HG03521 (cell line): ENCODE measurements at regions not wholly inside any gene's neighbourhood (a gene's known extent, or its start where the extent isn't known, plus 50 kb on each side); places are given as distances from the start of the nearest gene placed in this dataset.
"Not testable (repeated sequence)": the region's sequence is repeated elsewhere in the genome, so short reads cannot be mapped to it uniquely, and the experiment has no call there.

Experiments used
- ATAC-seq: cut with Tn5 transposase; IDR thresholded peaks from one replicate; pipeline ENCODE4 v1.9.1; 2021; ENCODE audit warnings: mild to moderate bottlenecking, moderate library complexity; ENCODE audit not compliant: unreplicated experiment

- ATAC-seq, result peak; percentile 38
Observed at GRCh38 chr6:137707590-137708360, 159.3 kb upstream of the TNFAIP3 start.

GRCh38 chr6:137708481-137708880 is 158.6 kb upstream of the TNFAIP3 start:
- ATAC-seq, result no peak

- ATAC-seq, result no peak
Observed at GRCh38 chr6:137709424-137710236, 157.4 kb upstream of the TNFAIP3 start.

- ATAC-seq, result no peak
Observed at GRCh38 chr6:137711972-137712371, 155.1 kb upstream of the TNFAIP3 start.

GRCh38 chr6:137712587-137712986 is 154.5 kb upstream of the TNFAIP3 start:
- no peak for ATAC-seq

GRCh38 chr6:137715589-137716045 is 151.4 kb upstream of the TNFAIP3 start:
- no peak for ATAC-seq

- ATAC-seq, result no peak
Observed at GRCh38 chr6:137717074-137718073, 149.7 kb upstream of the TNFAIP3 start.

- ATAC-seq, result not testable (repeated sequence)
Observed at GRCh38 chr6:137718903-137719302, 148.2 kb upstream of the TNFAIP3 start.

GRCh38 chr6:137722749-137723272 is 144.2 kb upstream of the TNFAIP3 start:
- ATAC-seq, result no peak

- no peak for ATAC-seq
Observed at GRCh38 chr6:137723273-137724017, 143.6 kb upstream of the TNFAIP3 start.

- ATAC-seq, result no peak
Observed at GRCh38 chr6:137724018-137724403, 143.0 kb upstream of the TNFAIP3 start.

- no peak for ATAC-seq
Observed at GRCh38 chr6:137724495-137725211, 142.4 kb upstream of the TNFAIP3 start.

- ATAC-seq, result no peak
Observed at GRCh38 chr6:137725949-137726348, 141.1 kb upstream of the TNFAIP3 start.

GRCh38 chr6:137726582-137726981 is 140.5 kb upstream of the TNFAIP3 start:
- ATAC-seq, result no peak

- no peak for ATAC-seq
Observed at GRCh38 chr6:137727216-137727765, 139.8 kb upstream of the TNFAIP3 start.

- no peak for ATAC-seq
Observed at GRCh38 chr6:137728386-137729349, 138.4 kb upstream of the TNFAIP3 start.

GRCh38 chr6:137729866-137730629 is 137.0 kb upstream of the TNFAIP3 start:
- ATAC-seq, result no peak
